HEK293 (cell line): ENCODE measurements at regions not wholly inside any gene's neighbourhood (a gene's known extent, or its start where the extent isn't known, plus 50 kb on each side); places are given as distances from the start of the nearest gene placed in this dataset.

Experiments
- HOXC10 ChIP-seq: sonication (generic); formaldehyde crosslinking; IDR thresholded peaks from 2 replicates; pipeline ENCODE4 v1.8.1; 2023; ENCODE audit warnings: mild to moderate bottlenecking, missing genetic modification reagents
- IKZF3 ChIP-seq: fragments of 450-650 bp; IDR thresholded peaks from 2 replicates; pipeline ENCODE4 v1.5.0; 2018; ENCODE audit warnings: missing biosample characterization, mild to moderate bottlenecking, missing genetic modification characterization, moderate library complexity
- KLF16 ChIP-seq: fragments of 450-650 bp; formaldehyde crosslinking; IDR thresholded peaks from 2 replicates; pipeline ENCODE4 v1.5.1; 2017; ENCODE audit warnings: missing biosample characterization, missing genetic modification characterization
- WT1 ChIP-seq: fragments of 450-650 bp; formaldehyde crosslinking; IDR thresholded peaks from 2 replicates; pipeline ENCODE4 v1.5.1; 2016; ENCODE audit warnings: missing biosample characterization, missing genetic modification characterization
- ZBTB20 ChIP-seq: fragments of 450-650 bp; formaldehyde crosslinking; IDR thresholded peaks from 2 replicates; pipeline ENCODE4 v1.5.1; 2016; ENCODE audit warnings: missing biosample characterization, missing genetic modification characterization
- ZBTB48 ChIP-seq: fragments of 450-650 bp; formaldehyde crosslinking; IDR thresholded peaks from 2 replicates; pipeline ENCODE4 v1.5.1; 2016; ENCODE audit warnings: missing biosample characterization, missing genetic modification characterization
- ZFP3 ChIP-seq: fragments of 450-650 bp; formaldehyde crosslinking; IDR thresholded peaks from 2 replicates; pipeline ENCODE4 v1.5.1; 2016; ENCODE audit warnings: low read depth, missing biosample characterization, missing genetic modification characterization
- ZNF184 ChIP-seq: fragments of 450-650 bp; IDR thresholded peaks from 2 replicates; pipeline ENCODE4 v1.5.1; 2018; ENCODE audit warnings: missing biosample characterization, mild to moderate bottlenecking, missing genetic modification characterization
- ZNF19 ChIP-seq: fragments of 450-650 bp; formaldehyde crosslinking; IDR thresholded peaks from 2 replicates; pipeline ENCODE4; 2016; ENCODE audit warnings: missing biosample characterization, missing genetic modification characterization, low read depth
- ZNF239 ChIP-seq: fragments of 450-650 bp; formaldehyde crosslinking; IDR thresholded peaks from 2 replicates; pipeline ENCODE4 v1.5.1; 2016; ENCODE audit warnings: missing biosample characterization, missing genetic modification characterization
- ZNF324 ChIP-seq: fragments of 450-650 bp; formaldehyde crosslinking; IDR thresholded peaks from 2 replicates; pipeline ENCODE4 v1.5.1; 2016; ENCODE audit warnings: missing biosample characterization, missing genetic modification characterization
- ZNF341 ChIP-seq: fragments of 450-650 bp; formaldehyde crosslinking; IDR thresholded peaks from 2 replicates; pipeline ENCODE4; 2016; ENCODE audit warnings: low read depth, missing biosample characterization, missing genetic modification characterization
- ZNF37A ChIP-seq: fragments of 450-650 bp; IDR thresholded peaks from 2 replicates; pipeline ENCODE4 v1.5.1; 2018; ENCODE audit warnings: missing biosample characterization, missing genetic modification characterization
- ZNF544 ChIP-seq: fragments of 450-650 bp; formaldehyde crosslinking; IDR thresholded peaks from 2 replicates; pipeline ENCODE4 v1.5.0; 2017; ENCODE audit warnings: missing biosample characterization, missing genetic modification characterization
- ZNF585B ChIP-seq: fragments of 450-650 bp; formaldehyde crosslinking; IDR thresholded peaks from 2 replicates; pipeline ENCODE4 v1.5.1; 2016; ENCODE audit warnings: missing biosample characterization, missing genetic modification characterization
- ZNF626 ChIP-seq: fragments of 450-650 bp; sonication (Bioruptor Pico); formaldehyde crosslinking; IDR thresholded peaks from 2 replicates; pipeline ENCODE4 v1.5.1; 2018; ENCODE audit warnings: missing biosample characterization, missing genetic modification characterization, inconsistent platforms
- ZNF768 ChIP-seq: fragments of 450-650 bp; formaldehyde crosslinking; IDR thresholded peaks from 2 replicates; pipeline ENCODE4 v1.5.1; 2018; ENCODE audit warnings: missing biosample characterization, mild to moderate bottlenecking, missing genetic modification characterization
- ZNF785 ChIP-seq: fragments of 450-650 bp; formaldehyde crosslinking; IDR thresholded peaks from 2 replicates; pipeline ENCODE4 v1.5.1; 2016; ENCODE audit warnings: missing biosample characterization, missing genetic modification characterization
- ZNF830 ChIP-seq: fragments of 450-650 bp; IDR thresholded peaks from 2 replicates; pipeline ENCODE4 v1.5.0; 2018; ENCODE audit warnings: missing biosample characterization, missing genetic modification characterization, low read depth, mild to moderate bottlenecking, moderate library complexity
- TF ChIP-seq, protein P1 (sequence below): fragments of 450-650 bp; formaldehyde crosslinking; IDR thresholded peaks from 2 replicates; pipeline ENCODE4 v1.5.1; 2016; ENCODE audit warnings: missing biosample characterization, missing genetic modification characterization, borderline replicate concordance
- TF ChIP-seq, protein P2 (sequence below): fragments of 450-650 bp; formaldehyde crosslinking; IDR thresholded peaks from 2 replicates; pipeline ENCODE4 v1.5.1; 2016; ENCODE audit warnings: missing biosample characterization, missing genetic modification characterization
- TF ChIP-seq, protein P3 (sequence below): fragments of 450-650 bp; formaldehyde crosslinking; IDR thresholded peaks from 2 replicates; pipeline ENCODE4 v1.5.1; 2017; ENCODE audit warnings: missing biosample characterization, missing genetic modification characterization
- TF ChIP-seq, protein P4 (sequence below): fragments of 450-650 bp; formaldehyde crosslinking; IDR thresholded peaks from 2 replicates; pipeline ENCODE4 v1.5.1; 2016; ENCODE audit warnings: missing biosample characterization, missing genetic modification characterization
- TF ChIP-seq, protein P5 (sequence below): fragments of 450-650 bp; IDR thresholded peaks from 2 replicates; pipeline ENCODE4 v1.5.1; 2018; ENCODE audit warnings: missing biosample characterization, mild to moderate bottlenecking, missing genetic modification characterization
- TF ChIP-seq, protein P6 (sequence below): fragments of 450-650 bp; formaldehyde crosslinking; IDR thresholded peaks from 2 replicates; pipeline ENCODE4 v1.5.1; 2016; ENCODE audit warnings: missing biosample characterization, missing genetic modification characterization
- TF ChIP-seq, protein P7 (sequence below): fragments of 450-650 bp; formaldehyde crosslinking; IDR thresholded peaks from 2 replicates; pipeline ENCODE4 v1.5.1; 2016; ENCODE audit warnings: missing biosample characterization, missing genetic modification characterization, low read depth
- TF ChIP-seq, protein P8 (sequence below): fragments of 450-650 bp; formaldehyde crosslinking; IDR thresholded peaks from 2 replicates; pipeline ENCODE4 v1.5.1; 2016; ENCODE audit warnings: missing biosample characterization, missing genetic modification characterization

DNA sequence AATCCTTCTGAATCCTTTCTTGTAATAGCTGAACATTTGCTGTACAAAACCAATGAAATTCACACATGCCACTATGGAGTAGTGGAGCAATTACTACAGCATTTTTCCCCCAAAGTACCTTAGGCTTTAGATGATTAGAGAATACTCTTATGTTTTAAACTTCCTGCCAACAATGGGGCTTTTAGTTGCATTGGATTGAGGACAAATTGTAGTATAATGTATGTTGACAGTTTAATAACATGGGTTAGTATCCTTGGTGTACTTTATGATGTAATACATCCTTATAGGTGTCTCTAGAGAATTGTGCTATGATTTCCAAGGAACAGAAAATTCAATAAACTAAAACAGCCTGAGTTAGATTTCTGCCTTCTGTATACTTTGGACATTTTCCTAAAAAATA, 422.7 kb upstream of the GRAMD2B start (continued):
- TF ChIP-seq ZNF626 (tag by site-specific recombination) (peak; percentile 74; the same call in 1 of the 2 replicates), ZNF37A (tag by site-specific recombination) (no peak), ZNF544 (no peak), ZNF585B (tag by site-specific recombination) (no peak), ZBTB48 (tag by site-specific recombination) (no peak), ZNF785 (tag by site-specific recombination) (no peak), ZNF239 (no peak), ZBTB20 (no peak), ZFP3 (tag by site-specific recombination) (no peak), ZNF341 (no peak), ZNF768 (no peak), ZNF184 (tag by site-specific recombination) (peak; percentile 73; the same call in 1 of the 2 replicates), WT1 (tag by site-specific recombination) (peak; percentile 95), ZNF830 (tag by site-specific recombination) (no peak), ZNF19 (tag by site-specific recombination) (no peak), HOXC10 (CRISPR knock-in tag) (no peak), ZNF324 (tag by site-specific recombination) (peak; percentile 42; the same call in 1 of the 2 replicates), IKZF3 (tag by site-specific recombination) (peak; percentile 95), KLF16 (tag by site-specific recombination) (peak; percentile 78)
- TF ChIP-seq, protein P1, sequence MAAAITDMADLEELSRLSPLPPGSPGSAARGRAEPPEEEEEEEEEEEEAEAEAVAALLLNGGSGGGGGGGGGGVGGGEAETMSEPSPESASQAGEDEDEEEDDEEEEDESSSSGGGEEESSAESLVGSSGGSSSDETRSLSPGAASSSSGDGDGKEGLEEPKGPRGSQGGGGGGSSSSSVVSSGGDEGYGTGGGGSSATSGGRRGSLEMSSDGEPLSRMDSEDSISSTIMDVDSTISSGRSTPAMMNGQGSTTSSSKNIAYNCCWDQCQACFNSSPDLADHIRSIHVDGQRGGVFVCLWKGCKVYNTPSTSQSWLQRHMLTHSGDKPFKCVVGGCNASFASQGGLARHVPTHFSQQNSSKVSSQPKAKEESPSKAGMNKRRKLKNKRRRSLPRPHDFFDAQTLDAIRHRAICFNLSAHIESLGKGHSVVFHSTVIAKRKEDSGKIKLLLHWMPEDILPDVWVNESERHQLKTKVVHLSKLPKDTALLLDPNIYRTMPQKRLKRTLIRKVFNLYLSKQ (tag by site-specific recombination): no peak
- TF ChIP-seq, protein P2, sequence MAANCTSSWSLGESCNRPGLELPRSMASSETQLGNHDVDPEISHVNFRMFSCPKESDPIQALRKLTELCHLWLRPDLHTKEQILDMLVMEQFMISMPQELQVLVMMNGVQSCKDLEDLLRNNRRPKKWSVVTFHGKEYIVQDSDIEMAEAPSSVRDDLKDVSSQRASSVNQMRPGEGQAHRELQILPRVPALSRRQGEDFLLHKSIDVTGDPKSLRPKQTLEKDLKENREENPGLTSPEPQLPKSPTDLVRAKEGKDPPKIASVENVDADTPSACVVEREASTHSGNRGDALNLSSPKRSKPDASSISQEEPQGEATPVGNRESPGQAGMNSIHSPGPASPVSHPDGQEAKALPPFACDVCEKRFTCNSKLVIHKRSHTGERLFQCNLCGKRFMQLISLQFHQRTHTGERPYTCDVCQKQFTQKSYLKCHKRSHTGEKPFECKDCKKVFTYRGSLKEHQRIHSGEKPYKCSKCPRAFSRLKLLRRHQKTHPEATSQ (tag by site-specific recombination): no peak
- TF ChIP-seq, protein P3, sequence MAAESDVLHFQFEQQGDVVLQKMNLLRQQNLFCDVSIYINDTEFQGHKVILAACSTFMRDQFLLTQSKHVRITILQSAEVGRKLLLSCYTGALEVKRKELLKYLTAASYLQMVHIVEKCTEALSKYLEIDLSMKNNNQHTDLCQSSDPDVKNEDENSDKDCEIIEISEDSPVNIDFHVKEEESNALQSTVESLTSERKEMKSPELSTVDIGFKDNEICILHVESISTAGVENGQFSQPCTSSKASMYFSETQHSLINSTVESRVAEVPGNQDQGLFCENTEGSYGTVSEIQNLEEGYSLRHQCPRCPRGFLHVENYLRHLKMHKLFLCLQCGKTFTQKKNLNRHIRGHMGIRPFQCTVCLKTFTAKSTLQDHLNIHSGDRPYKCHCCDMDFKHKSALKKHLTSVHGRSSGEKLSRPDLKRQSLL: peak; percentile 37; the same call in 1 of the 2 replicates
- TF ChIP-seq, protein P4, sequence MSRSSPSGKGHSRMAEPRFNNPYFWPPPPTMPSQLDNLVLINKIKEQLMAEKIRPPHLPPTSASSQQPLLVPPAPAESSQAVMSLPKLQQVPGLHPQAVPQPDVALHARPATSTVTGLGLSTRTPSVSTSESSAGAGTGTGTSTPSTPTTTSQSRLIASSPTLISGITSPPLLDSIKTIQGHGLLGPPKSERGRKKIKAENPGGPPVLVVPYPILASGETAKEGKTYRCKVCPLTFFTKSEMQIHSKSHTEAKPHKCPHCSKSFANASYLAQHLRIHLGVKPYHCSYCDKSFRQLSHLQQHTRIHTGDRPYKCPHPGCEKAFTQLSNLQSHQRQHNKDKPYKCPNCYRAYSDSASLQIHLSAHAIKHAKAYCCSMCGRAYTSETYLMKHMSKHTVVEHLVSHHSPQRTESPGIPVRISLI (tag by site-specific recombination): no peak
- TF ChIP-seq, protein P5, sequence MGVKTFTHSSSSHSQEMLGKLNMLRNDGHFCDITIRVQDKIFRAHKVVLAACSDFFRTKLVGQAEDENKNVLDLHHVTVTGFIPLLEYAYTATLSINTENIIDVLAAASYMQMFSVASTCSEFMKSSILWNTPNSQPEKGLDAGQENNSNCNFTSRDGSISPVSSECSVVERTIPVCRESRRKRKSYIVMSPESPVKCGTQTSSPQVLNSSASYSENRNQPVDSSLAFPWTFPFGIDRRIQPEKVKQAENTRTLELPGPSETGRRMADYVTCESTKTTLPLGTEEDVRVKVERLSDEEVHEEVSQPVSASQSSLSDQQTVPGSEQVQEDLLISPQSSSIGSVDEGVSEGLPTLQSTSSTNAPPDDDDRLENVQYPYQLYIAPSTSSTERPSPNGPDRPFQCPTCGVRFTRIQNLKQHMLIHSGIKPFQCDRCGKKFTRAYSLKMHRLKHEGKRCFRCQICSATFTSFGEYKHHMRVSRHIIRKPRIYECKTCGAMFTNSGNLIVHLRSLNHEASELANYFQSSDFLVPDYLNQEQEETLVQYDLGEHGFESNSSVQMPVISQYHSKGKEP: peak; percentile 98
- TF ChIP-seq, protein P6, sequence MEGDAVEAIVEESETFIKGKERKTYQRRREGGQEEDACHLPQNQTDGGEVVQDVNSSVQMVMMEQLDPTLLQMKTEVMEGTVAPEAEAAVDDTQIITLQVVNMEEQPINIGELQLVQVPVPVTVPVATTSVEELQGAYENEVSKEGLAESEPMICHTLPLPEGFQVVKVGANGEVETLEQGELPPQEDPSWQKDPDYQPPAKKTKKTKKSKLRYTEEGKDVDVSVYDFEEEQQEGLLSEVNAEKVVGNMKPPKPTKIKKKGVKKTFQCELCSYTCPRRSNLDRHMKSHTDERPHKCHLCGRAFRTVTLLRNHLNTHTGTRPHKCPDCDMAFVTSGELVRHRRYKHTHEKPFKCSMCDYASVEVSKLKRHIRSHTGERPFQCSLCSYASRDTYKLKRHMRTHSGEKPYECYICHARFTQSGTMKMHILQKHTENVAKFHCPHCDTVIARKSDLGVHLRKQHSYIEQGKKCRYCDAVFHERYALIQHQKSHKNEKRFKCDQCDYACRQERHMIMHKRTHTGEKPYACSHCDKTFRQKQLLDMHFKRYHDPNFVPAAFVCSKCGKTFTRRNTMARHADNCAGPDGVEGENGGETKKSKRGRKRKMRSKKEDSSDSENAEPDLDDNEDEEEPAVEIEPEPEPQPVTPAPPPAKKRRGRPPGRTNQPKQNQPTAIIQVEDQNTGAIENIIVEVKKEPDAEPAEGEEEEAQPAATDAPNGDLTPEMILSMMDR: no peak
- TF ChIP-seq, protein P7, sequence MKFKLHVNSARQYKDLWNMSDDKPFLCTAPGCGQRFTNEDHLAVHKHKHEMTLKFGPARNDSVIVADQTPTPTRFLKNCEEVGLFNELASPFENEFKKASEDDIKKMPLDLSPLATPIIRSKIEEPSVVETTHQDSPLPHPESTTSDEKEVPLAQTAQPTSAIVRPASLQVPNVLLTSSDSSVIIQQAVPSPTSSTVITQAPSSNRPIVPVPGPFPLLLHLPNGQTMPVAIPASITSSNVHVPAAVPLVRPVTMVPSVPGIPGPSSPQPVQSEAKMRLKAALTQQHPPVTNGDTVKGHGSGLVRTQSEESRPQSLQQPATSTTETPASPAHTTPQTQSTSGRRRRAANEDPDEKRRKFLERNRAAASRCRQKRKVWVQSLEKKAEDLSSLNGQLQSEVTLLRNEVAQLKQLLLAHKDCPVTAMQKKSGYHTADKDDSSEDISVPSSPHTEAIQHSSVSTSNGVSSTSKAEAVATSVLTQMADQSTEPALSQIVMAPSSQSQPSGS (tag by site-specific recombination): peak; percentile 79
- TF ChIP-seq, protein P8, sequence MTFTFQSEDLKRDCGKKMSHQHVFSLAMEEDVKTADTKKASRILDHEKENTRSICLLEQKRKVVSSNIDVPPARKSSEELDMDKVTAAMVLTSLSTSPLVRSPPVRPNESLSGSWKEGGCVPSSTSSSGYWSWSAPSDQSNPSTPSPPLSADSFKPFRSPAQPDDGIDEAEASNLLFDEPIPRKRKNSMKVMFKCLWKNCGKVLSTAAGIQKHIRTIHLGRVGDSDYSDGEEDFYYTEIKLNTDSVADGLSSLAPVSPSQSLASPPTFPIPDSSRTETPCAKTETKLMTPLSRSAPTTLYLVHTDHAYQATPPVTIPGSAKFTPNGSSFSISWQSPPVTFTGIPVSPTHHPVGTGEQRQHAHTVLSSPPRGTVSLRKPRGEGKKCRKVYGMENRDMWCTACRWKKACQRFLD: no peak
